ENCODE measurements at regions not wholly inside any gene's neighbourhood (a gene's known extent, or its start where the extent isn't known, plus 50 kb on each side); places are given as distances from the start of the nearest gene placed in this dataset.
"Not testable (repeated sequence)": the region's sequence is repeated elsewhere in the genome, so short reads cannot be mapped to it uniquely, and the experiment has no call there.

DNA sequence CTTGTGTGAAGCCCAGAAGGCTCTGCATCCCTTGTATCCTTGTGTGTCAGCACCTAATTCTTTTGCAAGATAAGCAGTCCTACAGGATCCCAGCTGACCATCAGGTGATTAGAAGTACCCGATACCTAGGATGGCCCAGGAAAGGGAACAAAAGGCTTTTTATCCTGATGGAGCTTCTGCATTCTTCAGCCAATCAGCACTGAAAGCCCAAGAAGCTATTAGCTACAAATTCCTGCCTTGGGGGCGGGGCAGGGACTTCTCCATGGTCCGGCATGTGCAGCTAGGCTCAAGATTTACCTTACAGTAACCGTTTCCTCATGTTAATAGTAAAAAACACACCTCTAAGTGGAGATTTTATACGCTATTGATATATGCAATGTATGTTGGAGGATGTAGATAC is 264.6 kb upstream of the THUMPD2 start:
- DNase-seq (ENCODE audit: low read depth in 2 of 2) = no peak

DNA sequence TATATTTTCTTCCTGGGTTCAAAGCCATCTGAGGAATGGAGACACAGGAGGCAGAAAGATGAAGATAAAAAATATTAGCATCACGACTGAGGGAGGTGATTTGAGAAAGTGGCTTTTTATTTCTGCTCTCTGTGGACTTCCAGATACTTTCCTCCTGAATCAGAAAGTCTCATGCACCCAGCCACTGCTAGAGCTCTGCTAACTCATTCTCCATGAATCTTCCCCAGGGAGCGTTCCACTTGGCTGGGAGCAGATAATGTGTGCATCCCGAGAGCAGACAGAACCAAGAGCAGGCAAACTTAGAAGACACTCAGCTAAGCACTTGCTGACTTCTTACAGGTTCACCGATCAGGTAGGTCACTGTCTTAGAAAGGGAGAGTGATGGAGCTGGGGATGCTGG is 264.1 kb upstream of the THUMPD2 start:
- DNase-seq (ENCODE audit: low read depth in 2 of 2) = no peak

GRCh38 chr2:40041422-40042382 is 262.6 kb upstream of the THUMPD2 start:
- DNase-seq (ENCODE audit: low read depth in 2 of 2) = no peak

- DNase-seq (ENCODE audit: low read depth in 2 of 2) = no peak
Measured at GRCh38 chr2:40039549-40039948, 260.5 kb upstream of the THUMPD2 start.

GRCh38 chr2:40038646-40039045 is 259.6 kb upstream of the THUMPD2 start:
- DNase-seq (ENCODE audit: low read depth in 2 of 2) = no peak

DNA sequence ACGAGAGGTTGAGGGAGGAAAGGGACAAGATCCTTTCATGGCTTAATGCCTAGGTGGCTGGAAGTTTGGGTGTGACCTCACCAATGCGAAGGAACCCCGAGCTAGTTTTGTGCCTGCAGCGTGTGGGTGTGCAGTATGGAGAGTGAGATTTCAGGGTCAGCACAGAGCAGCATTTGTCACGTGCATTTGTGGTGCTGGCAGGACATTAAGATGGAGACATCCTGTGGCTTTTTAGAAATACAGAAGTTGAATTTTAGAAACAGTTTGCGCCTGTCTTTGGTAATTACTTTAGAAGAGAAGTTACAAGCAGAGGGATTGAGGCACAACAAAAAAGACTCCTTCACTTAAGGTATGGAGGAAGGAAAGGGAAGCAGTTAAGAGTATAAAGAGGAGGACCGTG is 258.2 kb upstream of the THUMPD2 start:
- no peak for DNase-seq (ENCODE audit: low read depth in 2 of 2)

- no peak for DNase-seq (ENCODE audit: low read depth in 2 of 2)
Measured at GRCh38 chr2:40036241-40036640, 257.2 kb upstream of the THUMPD2 start.

DNA sequence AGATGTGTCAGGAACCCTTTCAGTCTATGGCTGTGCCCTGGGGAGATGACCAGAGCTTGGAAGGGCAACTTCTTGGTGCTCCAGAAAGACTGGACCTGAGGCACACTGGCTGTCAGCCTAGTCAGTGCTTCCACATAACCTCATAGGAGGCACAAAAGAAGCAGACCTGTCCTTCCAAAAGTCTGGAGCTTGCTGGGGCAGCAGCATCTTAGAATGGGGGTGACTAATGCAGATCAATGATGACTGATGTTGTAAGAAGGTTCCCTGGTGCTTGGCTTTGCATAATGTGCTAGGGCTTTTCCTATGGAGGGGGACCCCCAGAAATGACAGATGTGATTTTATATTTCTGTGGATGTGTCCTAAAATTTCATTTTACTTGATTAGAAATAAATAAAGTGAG is 255.7 kb upstream of the THUMPD2 start:
- DNase-seq (ENCODE audit: low read depth in 2 of 2) = no peak

GRCh38 chr2:40034198-40034597 is 255.1 kb upstream of the THUMPD2 start:
- DNase-seq (ENCODE audit: low read depth in 2 of 2) = no peak

DNA sequence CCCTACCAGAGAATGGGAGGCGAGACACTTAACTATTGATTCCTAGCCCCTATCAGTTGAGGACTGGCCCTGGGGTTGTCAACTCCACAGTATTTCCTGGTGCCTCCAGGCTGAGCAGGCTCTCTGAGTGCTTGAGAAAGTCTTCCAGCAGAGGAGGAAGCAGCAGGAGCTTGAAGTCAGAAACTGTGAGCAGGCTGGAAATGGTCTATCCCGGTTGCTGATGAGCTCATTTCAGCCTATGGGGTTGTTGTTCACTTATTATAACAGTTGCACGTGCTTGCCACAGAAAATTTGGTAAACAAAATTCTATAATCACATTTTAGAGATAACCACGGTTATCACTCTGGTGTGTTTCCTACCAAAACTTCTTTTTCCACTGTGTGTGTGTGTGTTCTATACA is 254.7 kb upstream of the THUMPD2 start:
- no peak for DNase-seq (ENCODE audit: low read depth in 2 of 2)

- no peak for DNase-seq (ENCODE audit: low read depth in 2 of 2)
Measured at GRCh38 chr2:40032650-40033319, 253.7 kb upstream of the THUMPD2 start.

DNA sequence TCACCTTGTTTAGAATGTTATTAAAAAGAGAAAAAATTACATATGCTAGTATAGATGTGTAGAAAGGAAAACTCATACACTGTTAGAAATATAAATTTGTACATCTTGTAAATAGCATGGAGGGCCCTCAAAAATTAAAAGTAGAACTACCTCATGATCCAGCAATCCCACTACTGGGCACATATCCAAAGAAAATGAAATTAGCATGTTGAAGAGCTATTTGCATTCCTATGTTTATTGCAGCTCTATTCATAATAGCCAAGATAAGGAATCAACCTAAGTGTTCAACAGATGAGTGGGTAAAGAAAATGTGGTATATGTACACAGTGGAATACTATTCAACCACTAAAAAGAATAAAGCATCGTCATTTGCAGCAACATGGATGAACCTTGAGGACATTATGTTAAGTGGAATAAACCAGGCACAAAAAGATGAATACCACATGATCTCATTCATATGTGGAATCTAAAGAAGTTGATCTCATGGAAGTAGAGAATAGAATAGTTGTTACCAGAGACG is 251.5 kb upstream of the THUMPD2 start:
- no peak for DNase-seq (ENCODE audit: low read depth in 2 of 2)

DNA sequence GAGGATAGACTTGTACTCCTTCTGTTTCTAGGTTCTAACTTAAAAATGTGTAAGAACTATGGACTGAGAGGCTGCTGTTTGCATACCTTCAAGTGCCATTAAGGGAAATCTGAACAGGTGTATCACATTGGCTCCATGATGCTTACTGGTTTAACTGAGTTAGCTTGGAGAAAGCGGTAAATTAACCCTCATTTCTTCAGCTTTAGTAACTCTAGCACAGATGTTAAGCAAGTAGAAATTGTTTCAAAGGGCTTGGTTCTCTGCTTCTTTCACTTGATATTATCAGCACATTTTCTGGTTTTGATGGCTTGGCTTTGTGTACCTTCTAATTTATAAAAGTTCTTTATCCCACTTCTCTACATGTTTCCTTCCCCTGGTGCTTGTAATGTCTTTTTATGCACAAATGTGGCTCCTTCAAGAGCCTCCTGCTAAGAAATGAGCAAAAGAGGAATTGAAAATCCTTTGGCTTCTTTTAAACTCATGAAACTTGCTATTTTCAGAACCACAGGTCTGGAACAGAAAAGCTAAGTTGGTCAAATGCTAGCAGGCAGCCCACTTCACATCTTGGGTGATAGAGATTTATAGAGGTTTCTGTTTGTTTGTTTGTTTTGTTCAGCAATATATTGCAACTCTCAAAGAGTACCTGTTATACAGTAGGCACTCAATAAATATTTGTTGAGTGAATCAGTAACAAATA is 249.9 kb upstream of the THUMPD2 start:
- DNase-seq (ENCODE audit: low read depth in 2 of 2) = no peak

GRCh38 chr2:40027968-40028367 is 248.9 kb upstream of the THUMPD2 start:
- no peak for DNase-seq (ENCODE audit: low read depth in 2 of 2)

DNA sequence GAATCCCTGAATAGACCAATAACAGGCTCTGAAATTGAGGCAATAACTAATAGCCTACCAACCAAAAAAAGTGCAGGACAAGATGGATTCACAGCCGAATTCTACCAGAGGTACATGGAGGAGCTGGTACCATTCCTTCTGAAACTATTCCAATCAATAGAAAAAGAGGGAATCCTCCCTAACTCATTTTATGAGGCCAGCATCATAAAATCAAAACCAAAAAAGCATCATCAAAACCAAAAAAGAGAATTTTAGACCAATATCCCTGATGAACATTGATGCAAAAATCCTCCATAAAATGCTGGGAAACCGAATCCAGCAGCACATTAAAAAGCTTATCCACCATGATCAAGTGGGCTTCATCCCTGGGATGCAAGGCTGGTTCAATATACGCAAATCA is 246.2 kb upstream of the THUMPD2 start:
- DNase-seq (ENCODE audit: low read depth in 2 of 2) = not testable (repeated sequence)

GRCh38 chr2:40020997-40021396 is 241.9 kb upstream of the THUMPD2 start:
- DNase-seq (ENCODE audit: low read depth in 2 of 2) = no peak

GRCh38 chr2:40016151-40016885 is 237.3 kb upstream of the THUMPD2 start:
- no peak for DNase-seq (ENCODE audit: low read depth in 2 of 2)

DNA sequence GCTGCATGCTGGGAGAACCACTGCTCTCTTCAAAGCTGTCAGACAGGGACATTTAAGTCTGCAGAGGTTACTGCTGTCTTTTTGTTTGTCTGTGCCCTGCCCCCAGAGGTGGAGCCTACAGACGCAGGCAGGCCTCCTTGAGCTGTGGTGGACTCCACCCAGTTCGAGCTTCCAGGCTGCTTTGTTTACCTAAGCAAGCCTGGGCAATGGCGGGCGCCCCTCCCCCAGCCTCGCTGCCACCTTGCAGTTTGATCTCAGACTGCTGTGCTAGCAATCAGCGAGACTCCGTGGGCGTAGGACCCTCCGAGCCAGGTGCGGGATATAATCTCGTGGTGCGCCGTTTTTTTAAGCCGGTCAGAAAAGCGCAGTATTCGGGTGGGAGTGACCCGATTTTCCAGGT is 234.9 kb upstream of the THUMPD2 start:
- not testable (repeated sequence) for DNase-seq (ENCODE audit: low read depth in 2 of 2)

DNA sequence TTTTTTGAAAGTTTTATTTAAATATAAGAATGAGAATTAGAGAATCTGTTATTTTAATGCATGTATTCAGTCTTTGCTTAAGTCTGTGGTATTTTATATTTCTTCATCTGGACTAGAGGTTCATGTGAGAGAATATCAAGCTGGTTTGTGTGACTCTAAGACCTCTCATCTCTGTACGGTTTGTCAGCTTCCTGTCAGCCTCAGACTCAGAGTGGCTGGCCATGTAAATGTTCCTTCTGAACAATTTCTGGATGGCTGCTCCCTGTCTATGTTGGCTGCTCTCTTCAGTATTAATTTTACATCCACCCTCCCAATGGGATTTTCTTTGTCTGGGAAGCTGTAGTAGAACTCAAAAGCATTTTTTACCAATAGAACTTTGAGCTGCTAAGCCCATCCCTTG is 225.3 kb upstream of the THUMPD2 start:
- DNase-seq (ENCODE audit: low read depth in 2 of 2) = no peak

DNA sequence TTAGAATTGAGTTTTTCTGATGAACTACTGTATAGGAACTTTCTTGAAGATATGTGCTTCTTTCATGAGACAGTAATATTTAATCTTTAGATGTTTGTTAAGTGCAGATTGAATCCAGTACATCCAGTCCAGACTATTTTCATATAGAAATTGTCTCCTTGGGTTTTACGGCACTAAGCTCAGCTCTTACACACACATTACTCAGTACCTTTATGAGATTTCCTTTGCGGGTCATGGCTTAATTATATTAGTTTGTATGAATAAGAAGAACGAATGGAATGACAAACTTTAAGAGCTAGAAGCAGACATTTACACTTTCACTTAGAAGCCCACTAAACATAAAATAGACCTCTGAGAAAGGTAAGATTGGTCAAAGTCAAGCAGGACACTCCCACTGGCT is 223.3 kb upstream of the THUMPD2 start:
- no peak for DNase-seq (ENCODE audit: low read depth in 2 of 2)

DNA sequence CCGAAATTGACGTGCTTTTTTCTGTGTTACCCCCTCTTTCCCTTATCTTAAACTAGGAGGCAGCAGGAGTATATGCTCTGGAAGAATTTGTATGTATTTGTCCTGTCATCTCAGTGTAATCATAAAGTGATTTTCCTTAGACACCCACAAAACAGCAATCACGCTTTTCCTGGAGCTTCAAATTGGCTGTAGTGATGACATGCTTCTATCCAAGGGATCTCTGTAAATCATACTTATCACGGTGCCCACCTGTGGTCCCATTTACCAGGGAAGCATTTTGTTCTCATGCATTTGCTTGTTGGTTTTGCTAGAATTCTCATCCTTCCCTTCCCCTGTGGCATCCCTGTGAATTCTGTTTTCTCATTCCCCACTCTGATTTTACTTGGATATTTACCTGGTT is 220.8 kb upstream of the THUMPD2 start:
- no peak for DNase-seq (ENCODE audit: low read depth in 2 of 2)

DNA sequence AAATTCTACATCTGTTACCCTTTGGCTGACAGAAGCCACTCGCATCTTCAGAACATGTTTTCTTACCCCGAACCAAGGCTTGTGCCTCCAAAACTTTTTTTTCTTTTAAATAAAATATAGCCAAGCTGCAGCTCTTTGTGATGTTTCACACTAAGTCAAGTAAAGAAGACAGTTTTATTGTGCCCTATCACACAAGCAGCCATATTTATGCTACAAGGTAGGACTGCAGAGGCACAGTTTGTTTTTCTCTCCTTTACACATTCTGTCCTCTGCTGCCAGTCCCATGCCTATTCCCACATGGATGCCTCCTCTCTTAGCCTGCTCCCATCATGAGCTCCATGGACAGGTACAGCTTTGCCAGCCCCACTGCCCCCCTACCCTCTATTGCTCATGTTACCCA is 219.6 kb upstream of the THUMPD2 start:
- no peak for DNase-seq (ENCODE audit: low read depth in 2 of 2)

All from activated CD4-positive, alpha-beta T cell treated with anti-CD3 and anti-CD28 coated beads for 24 hours (primary cell).